Psoas muscle (tissue), 7 donors: ENCODE measurements at regions not wholly inside any gene's neighbourhood (a gene's known extent, or its start where the extent isn't known, plus 50 kb on each side); places are given as distances from the start of the nearest gene placed in this dataset.

Experiments used
- ATAC-seq, 4 donors: fragments of 200-7000 bp; cut with Tn5 transposase; one replicate each; pipeline ENCODE4 v1.9.1; 2020; ENCODE audit warnings: moderate library complexity in 3 of 4, mild to moderate bottlenecking in 2 of 4
- DNase-seq, 2 donors: peaks; one replicate each; pipeline ENCODE4 v3.0.0-alpha.2; 2020
- H3K27ac ChIP-seq: fragments of 200-600 bp; one replicate; pipeline ENCODE4 v1.8.0; 2022
- H3K27me3 ChIP-seq, 3 donors: fragments of 200-600 bp in 1 of 3; one replicate each; pipeline versions ENCODE4 v1.6.1 to v1.8.0; 2013 to 2022; ENCODE audit warnings: low read length in 2 of 3, mild to moderate bottlenecking in 2 of 3, moderate library complexity in 1 of 3; ENCODE audit not compliant: insufficient read depth in 3 of 3
- H3K36me3 ChIP-seq, 2 donors: fragments of 200-600 bp in 1 of 2; one replicate each; pipeline versions ENCODE4 v1.6.1 to v1.8.0; 2013 to 2022; ENCODE audit warnings: low read depth in 1 of 2, mild to moderate bottlenecking in 1 of 2, moderate library complexity in 1 of 2; ENCODE audit not compliant: insufficient read depth in 1 of 2
- H3K4me1 ChIP-seq: fragments of 200-600 bp; one replicate; pipeline ENCODE4 v1.8.0; 2022
- H3K4me3 ChIP-seq: fragments of 200-600 bp; one replicate; pipeline ENCODE4 v1.8.0; 2022; ENCODE audit warnings: mild to moderate bottlenecking
- H3K9me3 ChIP-seq: fragments of 200-600 bp; one replicate; pipeline ENCODE4 v1.8.0; 2022
- WGBS, 3 donors: extraction: QIAGEN DNeasy Blood & Tissue Kit; methylation state at CpG; one replicate each; pipeline versions ENCODE4 v1.1.6 to v1.1.7; 2013; 5-methylcytosine and 5-hydroxymethylcytosine counted together
- intact Hi-C, 2 donors: fragments of 100-400 bp; cut with DNase I; formaldehyde crosslinking; loops; one replicate each; pipeline versions ENCODE4 v1.11.0 to v1.14.2; 2022
- TF ChIP-seq, protein P1 (sequence below): fragments of 200-600 bp; IDR thresholded peaks from one replicate; pipeline ENCODE4 v1.8.0; 2022; ENCODE audit warnings: antibody characterized with exemption
- donor health status: healthy with polysubstance abuse.
- donor health status: DM: no; HTN: no; CAD: no; lungs with moderate emphysema.
- donor health status: Bipolar disorder and iron deficiency.
- donor health status: healthy.
- donor health status: DM: yes; HTN: yes; CAD: no.
- donor health status: DM: no; HTN: no; CAD: no.
- donor health status: DM: yes; HTN: yes; CAD: no.

- ATAC-seq (no peak), DNase-seq (no peak)
- no peaks in the 10 kb centered on the region for H3K27me3 ChIP-seq
- H3K36me3 ChIP-seq, result no peaks in the 10 kb centered on the region
- H3K4me3 ChIP-seq, result no peak overlapping the region
- H3K9me3 ChIP-seq, result no peaks in the 10 kb centered on the region
- no peaks in the 10 kb centered on the region for H3K4me1 ChIP-seq
- intact Hi-C loops, result no loop called here
- TF ChIP-seq, protein P1, sequence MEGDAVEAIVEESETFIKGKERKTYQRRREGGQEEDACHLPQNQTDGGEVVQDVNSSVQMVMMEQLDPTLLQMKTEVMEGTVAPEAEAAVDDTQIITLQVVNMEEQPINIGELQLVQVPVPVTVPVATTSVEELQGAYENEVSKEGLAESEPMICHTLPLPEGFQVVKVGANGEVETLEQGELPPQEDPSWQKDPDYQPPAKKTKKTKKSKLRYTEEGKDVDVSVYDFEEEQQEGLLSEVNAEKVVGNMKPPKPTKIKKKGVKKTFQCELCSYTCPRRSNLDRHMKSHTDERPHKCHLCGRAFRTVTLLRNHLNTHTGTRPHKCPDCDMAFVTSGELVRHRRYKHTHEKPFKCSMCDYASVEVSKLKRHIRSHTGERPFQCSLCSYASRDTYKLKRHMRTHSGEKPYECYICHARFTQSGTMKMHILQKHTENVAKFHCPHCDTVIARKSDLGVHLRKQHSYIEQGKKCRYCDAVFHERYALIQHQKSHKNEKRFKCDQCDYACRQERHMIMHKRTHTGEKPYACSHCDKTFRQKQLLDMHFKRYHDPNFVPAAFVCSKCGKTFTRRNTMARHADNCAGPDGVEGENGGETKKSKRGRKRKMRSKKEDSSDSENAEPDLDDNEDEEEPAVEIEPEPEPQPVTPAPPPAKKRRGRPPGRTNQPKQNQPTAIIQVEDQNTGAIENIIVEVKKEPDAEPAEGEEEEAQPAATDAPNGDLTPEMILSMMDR, result no peak
- no peak overlapping the region for H3K27ac ChIP-seq
- WGBS, 3 donors, result 43 to 57% (median 47%) methylated on average over 1 of the region's 1 CpG
These were observed 243.2 kb upstream of the TENT5A start for GRCh38 chr6:81995548-81996289.

DNA sequence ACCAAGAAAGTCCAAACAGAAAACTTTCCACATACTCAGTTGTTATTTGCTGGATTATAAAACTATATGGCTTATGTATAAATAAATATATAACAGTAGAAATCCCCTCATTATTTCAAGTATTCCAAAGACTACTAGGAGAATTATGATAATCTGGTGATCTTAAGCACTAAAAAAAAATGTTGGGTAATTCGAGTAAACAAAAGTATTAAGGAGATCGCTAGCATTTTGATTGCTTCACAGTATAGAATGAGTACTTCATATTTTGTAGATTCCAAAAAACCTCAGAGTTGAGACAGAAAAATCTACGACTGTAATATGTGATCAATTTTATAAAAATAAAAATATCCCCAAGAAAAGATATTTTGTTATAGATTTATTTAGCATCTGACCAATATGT, 236.4 kb upstream of the TENT5A start:
- ATAC-seq (no peak), DNase-seq (no peak)
- H3K4me1 ChIP-seq, result no peaks in the 10 kb centered on the region
- TF ChIP-seq, protein P1, result no peak
- no peaks in the 10 kb centered on the region for H3K27me3 ChIP-seq
- no peaks in the 10 kb centered on the region for H3K9me3 ChIP-seq
- WGBS, 3 donors, result 73 to 79% (median 77%) methylated on average over 3 of the region's 3 CpGs
- intact Hi-C loops, result no loop called here
- H3K4me3 ChIP-seq, result no peak overlapping the region
- no peaks in the 10 kb centered on the region for H3K36me3 ChIP-seq
- H3K27ac ChIP-seq, result no peak overlapping the region

GRCh38 chr6:81988446-81988845, 236.0 kb upstream of the TENT5A start:
- H3K36me3 ChIP-seq, result no peaks in the 10 kb centered on the region
- 67 to 76% (median 73%) methylated on average over 1 of the region's 1 CpG for WGBS, 3 donors
- TF ChIP-seq, protein P1, result no peak
- H3K4me1 ChIP-seq, result no peaks in the 10 kb centered on the region
- DNase-seq, result no peak
- H3K27me3 ChIP-seq, result no peaks in the 10 kb centered on the region
- H3K27ac ChIP-seq, result no peak overlapping the region
- no peaks in the 10 kb centered on the region for H3K9me3 ChIP-seq
- intact Hi-C loops, result no loop called here
- H3K4me3 ChIP-seq, result no peak overlapping the region
- ATAC-seq, result no peak

GRCh38 chr6:81987293-81987692, 234.8 kb upstream of the TENT5A start:
- Histone ChIP-seq H3K27ac (no peak overlapping the region), H3K4me3 (no peak overlapping the region), H3K27me3 (no peaks in the 10 kb centered on the region), H3K9me3 (no peaks in the 10 kb centered on the region), H3K4me1 (no peaks in the 10 kb centered on the region), H3K36me3 (no peaks in the 10 kb centered on the region)
- WGBS, 3 donors, result 87 to 94% (median 91%) methylated on average over 3 of the region's 3 CpGs
- ATAC-seq, result no peak
- intact Hi-C loops, result no loop called here
- DNase-seq, result no peak
- TF ChIP-seq, protein P1, result no peak

- 82 to 85% (median 85%) methylated on average over 1 of the region's 1 CpG for WGBS, 3 donors
- no peaks in the 10 kb centered on the region for H3K9me3 ChIP-seq
- intact Hi-C loops, result no loop called here
These were observed 232.7 kb upstream of the TENT5A start for GRCh38 chr6:81985191-81985590.

More at GRCh38 chr6:81985191-81985590, 232.7 kb upstream of the TENT5A start:
- no peaks in the 10 kb centered on the region for H3K27me3 ChIP-seq
- H3K36me3 ChIP-seq, result no peaks in the 10 kb centered on the region
- H3K4me1 ChIP-seq, result no peaks in the 10 kb centered on the region
- DNase-seq (no peak), ATAC-seq (no peak)
- no peak overlapping the region for H3K4me3 ChIP-seq
- TF ChIP-seq, protein P1, result no peak
- no peak overlapping the region for H3K27ac ChIP-seq
